ENCODE measurements at regions not wholly inside any gene's neighbourhood (a gene's known extent, or its start where the extent isn't known, plus 50 kb on each side); places are given as distances from the start of the nearest gene placed in this dataset.

- peaks cover 0 to 24% (median 12%) of the 10 kb centered on the region in 4 donors for H3K4me1 ChIP-seq
- no peak overlapping the region for H3K27ac ChIP-seq
- H3K36me3 ChIP-seq = no peaks in the 10 kb centered on the region
- peaks cover 0 to 4% (median 0%) of the 10 kb centered on the region in 3 donors for H3K9me3 ChIP-seq
- no peaks in the 10 kb centered on the region for H3K27me3 ChIP-seq
- TF ChIP-seq CTCF (IDR thresholded peaks at IDR 0.05) = no peak
- intact Hi-C loops (cut with DNase I; ENCODE audit: low total_unique reads) = no loop called here
- no peak for DNase-seq
- no peak overlapping the region for H3K4me3 ChIP-seq
Measured at GRCh38 chr2:226647621-226648518, 151.8 kb downstream of the IRS1 start.

GRCh38 chr2:226644399-226644865 lies 155.2 kb downstream of the IRS1 start:
- Histone ChIP-seq H3K36me3 (no peaks in the 10 kb centered on the region), H3K27ac (no peak overlapping the region), H3K9me3 (peaks cover 0 to 13% (median 0%) of the 10 kb centered on the region in 3 donors), H3K4me3 (no peak overlapping the region), H3K27me3 (no peaks in the 10 kb centered on the region), H3K4me1 (peaks cover 0 to 11% (median 5%) of the 10 kb centered on the region in 4 donors)
- DNase-seq = no peak
- TF ChIP-seq CTCF (IDR thresholded peaks at IDR 0.05) = no peak
- intact Hi-C loops (cut with DNase I; ENCODE audit: low total_unique reads) = no loop called here

GRCh38 chr2:226643946-226644282 lies 155.7 kb downstream of the IRS1 start:
- TF ChIP-seq CTCF (IDR thresholded peaks at IDR 0.05) = no peak
- H3K4me3 ChIP-seq = no peak overlapping the region
- DNase-seq = no peak
- H3K9me3 ChIP-seq = peaks cover 0 to 10% (median 0%) of the 10 kb centered on the region in 3 donors
- no peaks in the 10 kb centered on the region for H3K36me3 ChIP-seq
- no peaks in the 10 kb centered on the region for H3K27me3 ChIP-seq
- intact Hi-C loops (cut with DNase I; ENCODE audit: low total_unique reads) = no loop called here
- no peak overlapping the region for H3K27ac ChIP-seq
- peaks cover 0 to 6% (median 4%) of the 10 kb centered on the region in 4 donors for H3K4me1 ChIP-seq

- H3K4me1 ChIP-seq = peaks cover 0 to 6% (median 4%) of the 10 kb centered on the region in 4 donors
- H3K36me3 ChIP-seq = no peaks in the 10 kb centered on the region
- no peak for TF ChIP-seq CTCF (IDR thresholded peaks at IDR 0.05)
- H3K4me3 ChIP-seq = no peak overlapping the region
- intact Hi-C loops (cut with DNase I; ENCODE audit: low total_unique reads) = no loop called here
- no peak overlapping the region for H3K27ac ChIP-seq
- no peak for DNase-seq
- peaks cover 0 to 9% (median 0%) of the 10 kb centered on the region in 3 donors for H3K9me3 ChIP-seq
- H3K27me3 ChIP-seq = no peaks in the 10 kb centered on the region
Measured at GRCh38 chr2:226643030-226643945, 156.3 kb downstream of the IRS1 start.

DNA sequence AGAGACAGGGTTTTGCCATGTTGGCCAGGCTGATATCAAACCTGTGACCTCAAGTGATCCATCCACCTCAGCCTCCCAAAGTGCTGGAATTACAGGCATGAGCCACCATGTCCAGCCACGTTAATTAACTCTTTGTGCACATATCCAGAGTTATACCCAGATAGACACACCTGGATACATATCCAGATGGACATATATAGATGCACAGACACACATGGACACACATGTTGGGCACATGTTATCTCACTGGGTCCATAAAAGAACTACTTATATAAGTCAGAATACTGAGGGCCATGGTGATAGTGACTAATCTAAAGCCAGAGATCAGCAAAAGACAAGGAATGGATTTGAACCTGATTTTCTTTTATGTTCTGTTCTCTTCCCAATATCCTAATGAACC lies 158.6 kb downstream of the IRS1 start:
- H3K27me3 ChIP-seq = no peaks in the 10 kb centered on the region
- no peak for TF ChIP-seq CTCF (IDR thresholded peaks at IDR 0.05)

More for the DNA sequence above, 158.6 kb downstream of the IRS1 start:
- Histone ChIP-seq H3K36me3 (no peaks in the 10 kb centered on the region), H3K9me3 (peaks cover 0 to 9% (median 0%) of the 10 kb centered on the region in 3 donors), H3K4me3 (no peak overlapping the region), H3K27ac (no peak overlapping the region), H3K4me1 (peaks cover 0 to 6% (median 4%) of the 10 kb centered on the region in 4 donors)
- intact Hi-C loops (cut with DNase I; ENCODE audit: low total_unique reads) = no loop called here
- DNase-seq = no peak
